GM19238 (cell line): ENCODE measurements at regions not wholly inside any gene's neighbourhood (a gene's known extent, or its start where the extent isn't known, plus 50 kb on each side); places are given as distances from the start of the nearest gene placed in this dataset.
"Not testable (repeated sequence)": the region's sequence is repeated elsewhere in the genome, so short reads cannot be mapped to it uniquely, and the experiment has no call there.

Experiments used
- DNase-seq: peaks from one replicate; pipeline ENCODE4 v3.0.0; 2011; ENCODE audit warnings: low spot score; ENCODE audit not compliant: insufficient read length

- DNase-seq = no peak
Measured at GRCh38 chr5:138702166-138703077, 50.8 kb upstream of the CTNNA1 start.

- no peak for DNase-seq
Measured at GRCh38 chr5:138701678-138702077, 51.5 kb upstream of the CTNNA1 start.

- DNase-seq = no peak
Measured at GRCh38 chr5:138700581-138701362, 52.5 kb upstream of the CTNNA1 start.

GRCh38 chr5:138699482-138699881 is 53.7 kb upstream of the CTNNA1 start:
- DNase-seq = no peak

- DNase-seq = no peak
Measured at GRCh38 chr5:138698713-138699112, 54.5 kb upstream of the CTNNA1 start.

- no peak for DNase-seq
Measured at GRCh38 chr5:138697720-138698360, 55.4 kb upstream of the CTNNA1 start.

GRCh38 chr5:138696501-138696900 is 56.7 kb upstream of the CTNNA1 start:
- DNase-seq = no peak

- DNase-seq = no peak
Measured at GRCh38 chr5:138695781-138696180, 57.4 kb upstream of the CTNNA1 start.

- DNase-seq = no peak
Measured at GRCh38 chr5:138694146-138694545, 59.1 kb upstream of the CTNNA1 start.

GRCh38 chr5:138692370-138692769 is 60.9 kb upstream of the CTNNA1 start:
- no peak for DNase-seq

- DNase-seq = no peak
Measured at GRCh38 chr5:138686668-138687067, 66.6 kb upstream of the CTNNA1 start.

GRCh38 chr5:138685193-138685745 is 68.0 kb upstream of the CTNNA1 start:
- DNase-seq = no peak

- not testable (repeated sequence) for DNase-seq
Measured at GRCh38 chr5:138682462-138682861, 70.8 kb upstream of the CTNNA1 start.

- DNase-seq = not testable (repeated sequence)
Measured at GRCh38 chr5:138678826-138679225, 74.4 kb upstream of the CTNNA1 start.

- no peak for DNase-seq
Measured at GRCh38 chr5:138677782-138678181, 75.4 kb upstream of the CTNNA1 start.

- DNase-seq = no peak
Measured at GRCh38 chr5:138676556-138677193, 76.5 kb upstream of the CTNNA1 start.

- no peak for DNase-seq
Measured at GRCh38 chr5:138676002-138676401, 77.2 kb upstream of the CTNNA1 start.

GRCh38 chr5:138668451-138669380 is 84.5 kb upstream of the CTNNA1 start:
- no peak for DNase-seq

GRCh38 chr5:138667782-138668331 is 85.4 kb upstream of the CTNNA1 start:
- DNase-seq = not testable (repeated sequence)
